IMR-90 (cell line): ENCODE measurements at regions not wholly inside any gene's neighbourhood (a gene's known extent, or its start where the extent isn't known, plus 50 kb on each side); places are given as distances from the start of the nearest gene placed in this dataset.
A peak's percentile ranks its signal among the peaks of the same experiment; 100 is the strongest.

Experiments
- ATAC-seq: fragments of 200-7000 bp; cut with Tn5 transposase; 2 replicates; pipeline ENCODE4 v1.9.1; 2020; ENCODE audit warnings: low read depth, mild to moderate bottlenecking, moderate library complexity
- BruUV-seq: library from RNA; stranded (reverse); fragments of 400-500 nt; replicated peaks from 2 replicates; lab custom pipeline; 2021; lab: Mats Ljungman, UMichigan
- CTCF ChIA-PET: fragments of 300-600 bp; formaldehyde crosslinking; extraction: SDS; loops from one replicate; lab custom pipeline; 2021; ENCODE audit warnings: antibody characterized with exemption; lab: Yijun Ruan, JAX
- POLR2A ChIA-PET: fragments of 300-600 bp; sonication (Branson Sonifier 250); formaldehyde crosslinking; loops from one replicate; lab custom pipeline; 2022; ENCODE audit warnings: antibody characterized with exemption; ENCODE audit not compliant: unreplicated experiment; lab: Charles Lee
- DNase-seq: peaks from one replicate; pipeline ENCODE4 v3.0.0; 2013
- H2AFZ ChIP-seq: replicated peaks from 2 replicates; pipeline ENCODE3; 2013; ENCODE audit warnings: low read length, mild to moderate bottlenecking; ENCODE audit not compliant: poor library complexity
- H2AK5ac ChIP-seq: 2 replicates; pipeline ENCODE4 v1.6.1; 2013; ENCODE audit warnings: low read depth, low read length, inconsistent platforms
- H2AK9ac ChIP-seq: replicated peaks from 2 replicates; pipeline ENCODE3; 2013; ENCODE audit warnings: mild to moderate bottlenecking, low read depth, low read length, moderate library complexity; ENCODE audit not compliant: poor library complexity
- H2BK120ac ChIP-seq: 2 replicates; pipeline ENCODE4 v1.6.1; 2013; ENCODE audit warnings: low read depth, low read length, inconsistent platforms
- H2BK15ac ChIP-seq: 3 replicates; pipeline ENCODE4 v1.6.1; 2013; ENCODE audit warnings: low read depth, low read length, inconsistent platforms
- H2BK20ac ChIP-seq: 2 replicates; pipeline ENCODE4 v1.6.1; 2013; ENCODE audit warnings: low read depth, mild to moderate bottlenecking, inconsistent platforms, low read length, moderate library complexity
- H2BK5ac ChIP-seq: 2 replicates; pipeline ENCODE4 v1.6.1; 2013; ENCODE audit warnings: mild to moderate bottlenecking, low read depth, low read length, inconsistent platforms; ENCODE audit not compliant: poor library complexity, severe bottlenecking
- H3K14ac ChIP-seq: replicated peaks from 2 replicates; pipeline ENCODE4 v1.6.1; 2013; ENCODE audit warnings: low read depth, low read length, inconsistent platforms
- H3K18ac ChIP-seq: 2 replicates; pipeline ENCODE4 v1.6.1; 2013; ENCODE audit warnings: low read depth, low read length, control low read depth
- H3K23ac ChIP-seq: 2 replicates; pipeline ENCODE4 v1.6.1; 2013; ENCODE audit warnings: low read depth, low read length, inconsistent platforms
- H3K27ac ChIP-seq: 2 replicates; pipeline ENCODE4 v1.5.1; 2013; ENCODE audit warnings: mild to moderate bottlenecking, control low read depth, low read length; ENCODE audit not compliant: insufficient read depth
- H3K27me3 ChIP-seq: 2 replicates; pipeline ENCODE4 v1.6.1; 2013; ENCODE audit warnings: low read length; ENCODE audit not compliant: control insufficient read depth, insufficient read depth
- H3K36me3 ChIP-seq: 2 replicates; pipeline ENCODE4 v1.6.1; 2013; ENCODE audit warnings: low read length, mixed read lengths; ENCODE audit not compliant: control insufficient read depth, insufficient read depth
- H3K4ac ChIP-seq: 2 replicates; pipeline ENCODE4 v1.6.1; 2013; ENCODE audit warnings: low read depth, low read length, inconsistent platforms
- H3K4me1 ChIP-seq: 2 replicates; pipeline ENCODE4 v1.6.1; 2013; ENCODE audit warnings: low read length, mixed read lengths; ENCODE audit not compliant: control insufficient read depth, insufficient read depth
- H3K4me2 ChIP-seq: 2 replicates; pipeline ENCODE4 v1.6.1; 2013; ENCODE audit warnings: low read depth, mild to moderate bottlenecking, control low read depth, low read length, moderate library complexity
- H3K4me3 ChIP-seq: 2 replicates; pipeline ENCODE4 v1.5.1; 2013; ENCODE audit warnings: low read depth, mild to moderate bottlenecking, control low read depth, low read length, moderate library complexity; ENCODE audit not compliant: insufficient read depth
- H3K56ac ChIP-seq: 2 replicates; pipeline ENCODE4 v1.6.1; 2013; ENCODE audit warnings: low read length, inconsistent platforms; ENCODE audit not compliant: insufficient read depth; ENCODE audit errors: extremely low read depth
- H3K79me1 ChIP-seq, 2 experiments: 2 replicates each; pipeline ENCODE4 v1.6.1; 2013; ENCODE audit warnings: low read length in 2 of 2, inconsistent platforms in 1 of 2, low read depth in 1 of 2
- H3K9ac ChIP-seq: 2 replicates; pipeline ENCODE4 v1.6.1; 2013; ENCODE audit warnings: low read depth, low read length, control low read depth
- H3K9me1 ChIP-seq: 2 replicates; pipeline ENCODE4 v1.6.1; 2013; ENCODE audit warnings: low read length, inconsistent platforms; ENCODE audit not compliant: insufficient read depth
- H3K9me3 ChIP-seq: 2 replicates; pipeline ENCODE4 v1.6.1; 2013; ENCODE audit warnings: low read length; ENCODE audit not compliant: control insufficient read depth, insufficient read depth
- H4K20me1 ChIP-seq: 2 replicates; pipeline ENCODE4 v1.6.1; 2013; ENCODE audit warnings: low read length, inconsistent platforms; ENCODE audit not compliant: insufficient read depth
- H4K5ac ChIP-seq: 2 replicates; pipeline ENCODE4 v1.6.1; 2013; ENCODE audit warnings: mild to moderate bottlenecking, low read depth, low read length, control low read depth
- H4K8ac ChIP-seq, 2 experiments: 2 replicates each; pipeline ENCODE4 v1.6.1; 2013; ENCODE audit warnings: low read depth in 2 of 2, low read length in 2 of 2, control low read depth in 1 of 2, inconsistent platforms in 1 of 2
- H4K91ac ChIP-seq: 2 replicates; pipeline ENCODE4 v1.6.1; 2013; ENCODE audit warnings: low read depth, low read length, inconsistent platforms; ENCODE audit not compliant: insufficient read depth
- BHLHE40 ChIP-seq: fragments of 150-350 bp; IDR thresholded peaks from 2 replicates; pipeline ENCODE4 v1.6.1; 2016; ENCODE audit warnings: mild to moderate bottlenecking, low read depth, low read length
- CEBPB ChIP-seq: IDR thresholded peaks from 2 replicates; pipeline ENCODE4 v1.6.1; 2012; ENCODE audit warnings: low read depth, low read length, improper control_type of control experiment
- CHD1 ChIP-seq: IDR thresholded peaks from 2 replicates; pipeline ENCODE4 v1.6.1; 2012; ENCODE audit warnings: low read depth, low read length, improper control_type of control experiment
- ELK1 ChIP-seq: fragments of 150-350 bp; IDR thresholded peaks from 2 replicates; pipeline ENCODE4 v1.6.1; 2016; ENCODE audit warnings: low read depth, mild to moderate bottlenecking, low read length, moderate library complexity, borderline replicate concordance
- FOS ChIP-seq: fragments of 150-350 bp; IDR thresholded peaks from 2 replicates; pipeline ENCODE4 v1.6.1; 2016; ENCODE audit warnings: low read depth, low read length
- MAFK ChIP-seq: IDR thresholded peaks from 2 replicates; pipeline ENCODE4 v1.6.1; 2012; ENCODE audit warnings: low read depth, low read length, improper control_type of control experiment
- MAZ ChIP-seq: IDR thresholded peaks from 2 replicates; pipeline ENCODE4 v1.6.1; 2012; ENCODE audit warnings: low read depth, mild to moderate bottlenecking, low read length, improper control_type of control experiment, moderate library complexity, borderline replicate concordance
- MXI1 ChIP-seq: IDR thresholded peaks from 2 replicates; pipeline ENCODE4 v1.6.1; 2012; ENCODE audit warnings: low read depth, mild to moderate bottlenecking, low read length, moderate library complexity, borderline replicate concordance
- NFE2L2 ChIP-seq: fragments of 150-350 bp; IDR thresholded peaks from 2 replicates; pipeline ENCODE4 v1.6.1; 2016; ENCODE audit warnings: low read depth, mild to moderate bottlenecking, low read length
- POLR2A ChIP-seq: IDR thresholded peaks from 2 replicates; pipeline ENCODE4 v1.6.1; 2012; ENCODE audit warnings: mild to moderate bottlenecking, low read depth, low read length
- RAD21 ChIP-seq: IDR thresholded peaks from 2 replicates; pipeline ENCODE4 v1.6.1; 2012; ENCODE audit warnings: low read length, improper control_type of control experiment
- RCOR1 ChIP-seq: IDR thresholded peaks from 2 replicates; pipeline ENCODE4 v1.6.1; 2012; ENCODE audit warnings: mild to moderate bottlenecking, low read length, improper control_type of control experiment; ENCODE audit not compliant: insufficient replicate concordance
- RFX5 ChIP-seq: IDR thresholded peaks from 2 replicates; pipeline ENCODE4 v1.8.0; 2012; ENCODE audit warnings: low read depth, mild to moderate bottlenecking, low read length, moderate library complexity
- SMC3 ChIP-seq: fragments of 150-350 bp; IDR thresholded peaks from 2 replicates; pipeline ENCODE4 v1.6.1; 2016; ENCODE audit warnings: low read depth, mild to moderate bottlenecking, antibody characterized with exemption, low read length, moderate library complexity
- WGBS, 2 experiments: methylation state at CpG; one replicate each; pipeline versions ENCODE4 v1.1.5 to v1.1.7; 2013; ENCODE audit warnings: missing lambda C conversion rate in 2 of 2; ENCODE audit not compliant: insufficient read length in 1 of 2; ENCODE audit errors: extremely low coverage in 2 of 2; 5-methylcytosine and 5-hydroxymethylcytosine counted together
- dilution Hi-C: fragments of 300-500 bp; cut with HindIII; formaldehyde crosslinking; loops from one replicate; pipeline ENCODE4 v1.14.3; 2018; ENCODE audit warnings: low sequenced_read_pairs; ENCODE audit not compliant: unreplicated experiment
- in situ Hi-C: fragments of 300-500 bp; cut with MboI; formaldehyde crosslinking; loops from 3 replicates; pipeline ENCODE4 v1.14.3; 2019; ENCODE audit warnings: low sequenced_read_pairs, inconsistent platforms, mixed read lengths
- intact Hi-C: fragments of 100-400 bp; cut with micrococcal nuclease; formaldehyde crosslinking; loops from 2 replicates; pipeline ENCODE4 v1.10.0; 2022
- TF ChIP-seq, protein P1 (sequence below): fragments of 150-350 bp; IDR thresholded peaks from 2 replicates; pipeline ENCODE4 v1.6.1; 2017; ENCODE audit warnings: mild to moderate bottlenecking, antibody characterized with exemption, low read length, low read depth
- TF ChIP-seq, protein P2 (sequence below): conservative IDR thresholded peaks from 2 replicates; pipeline ENCODE4 v1.5.1; 2012; ENCODE audit warnings: mild to moderate bottlenecking, low read depth, low read length, improper control_type of control experiment

GRCh38 chr13:74217811-74218210, 83.6 kb upstream of the KLF12 start:
- Histone ChIP-seq H4K8ac (peak overlapping the region; percentile 90 to 95; a peak in 3 of 4 replicates), H3K36me3 (no peaks in the 10 kb centered on the region), H2BK5ac (peak overlapping the region; percentile 98), H2BK120ac (peak overlapping the region; percentile 99), H2AK9ac (no peak overlapping the region), H3K27ac (no peak overlapping the region), H3K18ac (peak overlapping the region; percentile 100; the same call in 1 of the 2 replicates), H3K4me1 (peaks cover 15% of the 10 kb centered on the region), H2BK20ac (peak overlapping the region; percentile 99), H3K9ac (peak overlapping the region; percentile 68; the same call in 1 of the 2 replicates), H2BK15ac (peak overlapping the region; percentile 98; the same call in 1 of the 3 replicates), H3K4me3 (no peak overlapping the region), H3K56ac (peak overlapping the region; percentile 96; the same call in 1 of the 2 replicates), H4K91ac (peak overlapping the region; percentile 98), H3K9me3 (no peaks in the 10 kb centered on the region), H3K23ac (peak overlapping the region; percentile 93), H3K27me3 (no peaks in the 10 kb centered on the region), H4K20me1 (no peaks in the 10 kb centered on the region), H3K4ac (peak overlapping the region; percentile 98; the same call in 1 of the 2 replicates), H3K14ac (peak overlapping the region; percentile 86), H3K9me1 (peaks cover 3% of the 10 kb centered on the region; the same call in 1 of the 2 replicates), H3K79me1 (no peaks in the 10 kb centered on the region), H3K4me2 (peak overlapping the region; percentile 28; the same call in 1 of the 2 replicates), H2AFZ (no peak overlapping the region), H2AK5ac (no peak overlapping the region), H4K5ac (peak overlapping the region; percentile 99; the same call in 1 of the 2 replicates)
- dilution Hi-C loops (no loop called here), intact Hi-C loops (loop anchor here (5.0 kb wide), 2 partner anchors 81 to 171 kb away; no protein-coding TSS in a partner anchor), in situ Hi-C loops (no loop called here)
- ChIA-PET POLR2A (no interaction called here), CTCF (no interaction called here)
- ATAC-seq (peak; percentile 95), DNase-seq (peak; percentile 97)
- no TSS peak for BruUV-seq
- WGBS, 2 experiments = no CpG with 5 or more reads among the region's 1 CpG
- TF ChIP-seq MAZ (no peak), MAFK (no peak), RCOR1 (no peak), FOS (no peak), CEBPB (no peak), SMC3 (no peak), RFX5 (no peak), ELK1 (no peak), CHD1 (no peak), MXI1 (no peak), POLR2A (no peak), RAD21 (no peak), BHLHE40 (no peak), NFE2L2 (no peak)
- TF ChIP-seq, protein P1, sequence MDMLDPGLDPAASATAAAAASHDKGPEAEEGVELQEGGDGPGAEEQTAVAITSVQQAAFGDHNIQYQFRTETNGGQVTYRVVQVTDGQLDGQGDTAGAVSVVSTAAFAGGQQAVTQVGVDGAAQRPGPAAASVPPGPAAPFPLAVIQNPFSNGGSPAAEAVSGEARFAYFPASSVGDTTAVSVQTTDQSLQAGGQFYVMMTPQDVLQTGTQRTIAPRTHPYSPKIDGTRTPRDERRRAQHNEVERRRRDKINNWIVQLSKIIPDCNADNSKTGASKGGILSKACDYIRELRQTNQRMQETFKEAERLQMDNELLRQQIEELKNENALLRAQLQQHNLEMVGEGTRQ = no peak
- TF ChIP-seq, protein P2, sequence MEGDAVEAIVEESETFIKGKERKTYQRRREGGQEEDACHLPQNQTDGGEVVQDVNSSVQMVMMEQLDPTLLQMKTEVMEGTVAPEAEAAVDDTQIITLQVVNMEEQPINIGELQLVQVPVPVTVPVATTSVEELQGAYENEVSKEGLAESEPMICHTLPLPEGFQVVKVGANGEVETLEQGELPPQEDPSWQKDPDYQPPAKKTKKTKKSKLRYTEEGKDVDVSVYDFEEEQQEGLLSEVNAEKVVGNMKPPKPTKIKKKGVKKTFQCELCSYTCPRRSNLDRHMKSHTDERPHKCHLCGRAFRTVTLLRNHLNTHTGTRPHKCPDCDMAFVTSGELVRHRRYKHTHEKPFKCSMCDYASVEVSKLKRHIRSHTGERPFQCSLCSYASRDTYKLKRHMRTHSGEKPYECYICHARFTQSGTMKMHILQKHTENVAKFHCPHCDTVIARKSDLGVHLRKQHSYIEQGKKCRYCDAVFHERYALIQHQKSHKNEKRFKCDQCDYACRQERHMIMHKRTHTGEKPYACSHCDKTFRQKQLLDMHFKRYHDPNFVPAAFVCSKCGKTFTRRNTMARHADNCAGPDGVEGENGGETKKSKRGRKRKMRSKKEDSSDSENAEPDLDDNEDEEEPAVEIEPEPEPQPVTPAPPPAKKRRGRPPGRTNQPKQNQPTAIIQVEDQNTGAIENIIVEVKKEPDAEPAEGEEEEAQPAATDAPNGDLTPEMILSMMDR = no peak
